ENCODE measurements at regions not wholly inside any gene's neighbourhood (a gene's known extent, or its start where the extent isn't known, plus 50 kb on each side); places are given as distances from the start of the nearest gene placed in this dataset.

- TF ChIP-seq, protein P1, sequence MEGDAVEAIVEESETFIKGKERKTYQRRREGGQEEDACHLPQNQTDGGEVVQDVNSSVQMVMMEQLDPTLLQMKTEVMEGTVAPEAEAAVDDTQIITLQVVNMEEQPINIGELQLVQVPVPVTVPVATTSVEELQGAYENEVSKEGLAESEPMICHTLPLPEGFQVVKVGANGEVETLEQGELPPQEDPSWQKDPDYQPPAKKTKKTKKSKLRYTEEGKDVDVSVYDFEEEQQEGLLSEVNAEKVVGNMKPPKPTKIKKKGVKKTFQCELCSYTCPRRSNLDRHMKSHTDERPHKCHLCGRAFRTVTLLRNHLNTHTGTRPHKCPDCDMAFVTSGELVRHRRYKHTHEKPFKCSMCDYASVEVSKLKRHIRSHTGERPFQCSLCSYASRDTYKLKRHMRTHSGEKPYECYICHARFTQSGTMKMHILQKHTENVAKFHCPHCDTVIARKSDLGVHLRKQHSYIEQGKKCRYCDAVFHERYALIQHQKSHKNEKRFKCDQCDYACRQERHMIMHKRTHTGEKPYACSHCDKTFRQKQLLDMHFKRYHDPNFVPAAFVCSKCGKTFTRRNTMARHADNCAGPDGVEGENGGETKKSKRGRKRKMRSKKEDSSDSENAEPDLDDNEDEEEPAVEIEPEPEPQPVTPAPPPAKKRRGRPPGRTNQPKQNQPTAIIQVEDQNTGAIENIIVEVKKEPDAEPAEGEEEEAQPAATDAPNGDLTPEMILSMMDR (IDR thresholded peaks at IDR 0.05; ENCODE audit: extremely low read depth, insufficient read depth, missing control alignments), result no peak
- in situ Hi-C loops (cut with MboI; ENCODE audit: low pct_unique_long_range_greater_than_20kb, low sequenced_read_pairs, unreplicated experiment), result no loop called here
Measured at GRCh38 chr18:22473366-22473765, 55.7 kb upstream of the CTAGE1 start.

GRCh38 chr18:22475426-22476100, 57.8 kb upstream of the CTAGE1 start:
- no peak for DNase-seq (ENCODE audit: low spot score)
- TF ChIP-seq, protein P1 (IDR thresholded peaks at IDR 0.05; ENCODE audit: extremely low read depth, insufficient read depth, missing control alignments), result no peak
- in situ Hi-C loops (cut with MboI; ENCODE audit: low pct_unique_long_range_greater_than_20kb, low sequenced_read_pairs, unreplicated experiment), result no loop called here

More at GRCh38 chr18:22473366-22473765, 55.7 kb upstream of the CTAGE1 start:
- no peak for DNase-seq (ENCODE audit: low spot score)

- no peak for DNase-seq (ENCODE audit: low spot score)
- in situ Hi-C loops (cut with MboI; ENCODE audit: low pct_unique_long_range_greater_than_20kb, low sequenced_read_pairs, unreplicated experiment), result no loop called here
- TF ChIP-seq, protein P1 (IDR thresholded peaks at IDR 0.05; ENCODE audit: extremely low read depth, insufficient read depth, missing control alignments), result no peak
Measured at GRCh38 chr18:22477222-22477621, 59.5 kb upstream of the CTAGE1 start.

- TF ChIP-seq, protein P1 (IDR thresholded peaks at IDR 0.05; ENCODE audit: extremely low read depth, insufficient read depth, missing control alignments), result no peak
- no peak for DNase-seq (ENCODE audit: low spot score)
- in situ Hi-C loops (cut with MboI; ENCODE audit: low pct_unique_long_range_greater_than_20kb, low sequenced_read_pairs, unreplicated experiment), result no loop called here
Measured at GRCh38 chr18:22482948-22483347, 65.2 kb upstream of the CTAGE1 start.

DNA sequence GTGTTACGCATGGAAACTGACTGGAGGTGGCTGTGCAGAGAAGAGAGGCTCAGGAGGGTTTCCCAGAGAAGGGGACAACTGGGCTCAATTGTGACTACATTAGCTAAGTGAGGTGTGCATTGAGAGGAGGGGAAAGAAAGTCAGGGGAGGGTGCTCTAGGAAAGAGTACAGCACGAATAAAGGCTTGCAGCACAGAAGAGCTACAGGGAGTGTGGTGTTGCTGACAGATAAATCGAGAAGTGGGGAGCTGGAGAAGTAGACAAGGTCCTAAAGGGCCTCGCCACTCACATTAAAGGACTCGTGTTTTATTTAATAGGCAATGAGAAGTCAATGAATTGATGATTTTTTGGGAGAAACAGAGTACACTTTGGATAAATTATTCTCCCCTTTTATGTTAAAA, 65.7 kb upstream of the CTAGE1 start:
- TF ChIP-seq, protein P1 (IDR thresholded peaks at IDR 0.05; ENCODE audit: extremely low read depth, insufficient read depth, missing control alignments), result no peak
- DNase-seq (ENCODE audit: low spot score), result no peak
- in situ Hi-C loops (cut with MboI; ENCODE audit: low pct_unique_long_range_greater_than_20kb, low sequenced_read_pairs, unreplicated experiment), result no loop called here

- in situ Hi-C loops (cut with MboI; ENCODE audit: low pct_unique_long_range_greater_than_20kb, low sequenced_read_pairs, unreplicated experiment), result no loop called here
- no peak for DNase-seq (ENCODE audit: low spot score)
- TF ChIP-seq, protein P1 (IDR thresholded peaks at IDR 0.05; ENCODE audit: extremely low read depth, insufficient read depth, missing control alignments), result no peak
Measured at GRCh38 chr18:22484471-22484870, 66.8 kb upstream of the CTAGE1 start.
